SK-N-SH (cell line): ENCODE measurements at regions not wholly inside any gene's neighbourhood (a gene's known extent, or its start where the extent isn't known, plus 50 kb on each side); places are given as distances from the start of the nearest gene placed in this dataset.

Experiments used
- CTCF ChIA-PET: fragments of 300-600, 350-600 bp; formaldehyde crosslinking; extraction: SDS; loops from one replicate; lab custom pipeline; 2021; lab: Yijun Ruan, JAX
- POLR2A ChIA-PET: fragments of 350-600 bp; sonication (Branson Sonifier 250); formaldehyde crosslinking; extraction: SDS; loops from one replicate; lab custom pipeline; 2020; ENCODE audit warnings: antibody characterized with exemption, inconsistent platforms; lab: Yijun Ruan, JAX
- DNase-seq: peaks from one replicate; pipeline ENCODE4 v3.0.0; 2012
- H2AFZ ChIP-seq: fragments of 200-600 bp; sonication (generic); 2 replicates; pipeline ENCODE4 v1.8.1; 2016; ENCODE audit warnings: antibody characterized with exemption, mild to moderate bottlenecking, low read depth
- H3F3A ChIP-seq: fragments of 200-600 bp; sonication (generic); replicated peaks from 2 replicates; pipeline ENCODE3; 2016; ENCODE audit warnings: antibody characterized with exemption, mild to moderate bottlenecking; ENCODE audit not compliant: insufficient read depth
- H3K27ac ChIP-seq, 2 experiments: fragments of 200-500 bp in 1 of 2; fragments of 200-600 bp in 1 of 2; sonication (Bioruptor generic) in 1 of 2; sonication (generic), shearing (Covaris generic) in 1 of 2; 2 replicates each; pipeline versions ENCODE4 v1.5.1 to v1.6.1; 2014 to 2016; ENCODE audit warnings: low read depth in 2 of 2, inconsistent platforms in 1 of 2, low read length in 1 of 2, mild to moderate bottlenecking in 1 of 2, mixed read lengths in 1 of 2
- H3K27me3 ChIP-seq: fragments of 200-600 bp; sonication (generic), shearing (Covaris generic); 2 replicates; pipeline ENCODE4 v1.6.1; 2016; ENCODE audit warnings: mixed run types; ENCODE audit not compliant: insufficient read depth
- H3K36me3 ChIP-seq, 2 experiments: fragments of 200-500 bp in 1 of 2; fragments of 200-600 bp in 1 of 2; sonication (Bioruptor generic) in 1 of 2; sonication (generic) in 1 of 2; replicated peaks in 1 of 2; 2 replicates each; pipeline versions ENCODE3 to v1.5.1; 2014 to 2016; ENCODE audit warnings: low read length in 1 of 2, mild to moderate bottlenecking in 1 of 2; ENCODE audit not compliant: insufficient read depth in 2 of 2, control insufficient read depth in 1 of 2
- H3K4me1 ChIP-seq, 2 experiments: fragments of 200-500 bp in 1 of 2; fragments of 200-600 bp in 1 of 2; sonication (Bioruptor generic) in 1 of 2; sonication (generic), shearing (Covaris generic) in 1 of 2; 2 replicates each; pipeline versions ENCODE4 v1.5.1 to v1.6.1; 2014 to 2016; ENCODE audit warnings: low read depth in 1 of 2, low read length in 1 of 2, mixed run types in 1 of 2; ENCODE audit not compliant: insufficient read depth in 2 of 2, control insufficient read depth in 1 of 2
- H3K4me2 ChIP-seq: fragments of 200-600 bp; sonication (generic), shearing (Covaris generic); 2 replicates; pipeline ENCODE4 v1.6.1; 2017; ENCODE audit warnings: mixed run types
- H3K4me3 ChIP-seq, 2 experiments: fragments of 200-500 bp in 1 of 2; fragments of 200-600 bp in 1 of 2; sonication (Bioruptor generic) in 1 of 2; sonication (generic), shearing (Covaris generic) in 1 of 2; 2 replicates each; pipeline versions ENCODE4 v1.5.1 to v1.8.1; 2014 to 2016; ENCODE audit warnings: low read depth in 2 of 2, inconsistent platforms in 1 of 2, low read length in 1 of 2, mild to moderate bottlenecking in 1 of 2, mixed read lengths in 1 of 2, moderate library complexity in 1 of 2
- H3K79me2 ChIP-seq: fragments of 200-600 bp; sonication (generic); 2 replicates; pipeline ENCODE4 v1.8.1; 2017; ENCODE audit warnings: mild to moderate bottlenecking; ENCODE audit not compliant: insufficient read depth
- H3K9ac ChIP-seq: fragments of 200-600 bp; sonication (generic); 2 replicates; pipeline ENCODE4 v1.6.1; 2017; ENCODE audit warnings: mixed run types
- H3K9me2 ChIP-seq: fragments of 200-600 bp; sonication (generic); 2 replicates; pipeline ENCODE4 v1.6.1; 2017; ENCODE audit warnings: mixed run types
- H3K9me3 ChIP-seq: fragments of 200-600 bp; sonication (generic); 2 replicates; pipeline ENCODE4 v1.6.1; 2017; ENCODE audit warnings: mixed run types, mild to moderate bottlenecking, moderate library complexity
- H4K20me1 ChIP-seq: fragments of 200-600 bp; sonication (generic); 2 replicates; pipeline ENCODE4 v1.6.1; 2017; ENCODE audit warnings: mild to moderate bottlenecking, mixed run types; ENCODE audit not compliant: insufficient read depth
- CHD2 ChIP-seq: fragments of 150-350 bp; IDR thresholded peaks from 2 replicates; pipeline ENCODE4 v1.6.1; 2018; ENCODE audit warnings: low read length; ENCODE audit not compliant: partially characterized antibody
- CTCF ChIP-seq: fragments of 200-600 bp; sonication (generic); IDR thresholded peaks from 2 replicates; pipeline ENCODE4 v1.6.1; 2017; ENCODE audit warnings: antibody characterized with exemption, mild to moderate bottlenecking, moderate library complexity
- ELF1 ChIP-seq: IDR thresholded peaks from 2 replicates; pipeline ENCODE4 v1.4.0; 2012
- EP300 ChIP-seq, 2 experiments: IDR thresholded peaks; 2 replicates each; pipeline versions ENCODE4 v1.4.0 to v1.6.1; 2012; ENCODE audit warnings: borderline replicate concordance in 1 of 2, low read depth in 1 of 2, low read length in 1 of 2
- FOSL2 ChIP-seq: IDR thresholded peaks from 2 replicates; pipeline ENCODE4 v1.4.0; 2012; ENCODE audit warnings: low read depth, mild to moderate bottlenecking, moderate library complexity, borderline replicate concordance
- GATA2 ChIP-seq: sonication (generic); formaldehyde crosslinking; IDR thresholded peaks from 2 replicates; pipeline ENCODE4 v1.5.0; 2020; ENCODE audit warnings: mild to moderate bottlenecking, missing genetic modification reagents
- MAX ChIP-seq: IDR thresholded peaks from 2 replicates; pipeline ENCODE4 v1.4.0; 2012; ENCODE audit warnings: low read depth
- MEF2A ChIP-seq: IDR thresholded peaks from 2 replicates; pipeline ENCODE4 v1.4.0; 2012; ENCODE audit warnings: low read depth, borderline replicate concordance
- NRF1 ChIP-seq: IDR thresholded peaks from 2 replicates; pipeline ENCODE4 v1.6.1; 2012; ENCODE audit warnings: low read depth, mild to moderate bottlenecking, low read length
- PBX3 ChIP-seq: IDR thresholded peaks from 2 replicates; pipeline ENCODE4; 2012
- RCOR1 ChIP-seq: fragments of 150-350 bp; IDR thresholded peaks from 2 replicates; pipeline ENCODE4 v1.6.1; 2017; ENCODE audit warnings: antibody characterized with exemption, low read length
- RFX5 ChIP-seq: IDR thresholded peaks from 2 replicates; pipeline ENCODE4 v1.6.1; 2012; ENCODE audit warnings: mild to moderate bottlenecking, improper control_type of control experiment, low read length
- SMC3 ChIP-seq: IDR thresholded peaks from 2 replicates; pipeline ENCODE4 v1.6.1; 2012; ENCODE audit warnings: low read depth, low read length, improper control_type of control experiment
- TCF12 ChIP-seq: IDR thresholded peaks from 2 replicates; pipeline ENCODE4 v1.4.0; 2012
- TEAD4 ChIP-seq: IDR thresholded peaks from 2 replicates; pipeline ENCODE4 v1.4.0; 2012; ENCODE audit warnings: mild to moderate bottlenecking, borderline replicate concordance; ENCODE audit not compliant: insufficient read depth
- USF2 ChIP-seq: fragments of 150-350 bp; IDR thresholded peaks from 2 replicates; pipeline ENCODE4 v1.6.1; 2017; ENCODE audit warnings: antibody characterized with exemption, low read length, low read depth, borderline replicate concordance
- YY1 ChIP-seq: IDR thresholded peaks from 2 replicates; pipeline ENCODE4 v1.4.0; 2012; ENCODE audit warnings: low read depth, mild to moderate bottlenecking
- ZBTB33 ChIP-seq: IDR thresholded peaks from 2 replicates; pipeline ENCODE4 v1.4.0; 2012; ENCODE audit warnings: low read depth, borderline replicate concordance
- WGBS: methylation state at CpG from one replicate; pipeline ENCODE4 v1.1.6; 2017; ENCODE audit warnings: low lambda C conversion rate; 5-methylcytosine and 5-hydroxymethylcytosine counted together

GRCh38 chrX:123036401-123036800 is 147.7 kb upstream of the GRIA3 start:
- Histone ChIP-seq H3K79me2 (no peaks in the 10 kb centered on the region), H3K36me3 (no peaks in the 10 kb centered on the region), H3K4me2 (no peak overlapping the region), H3K4me3 (no peak overlapping the region), H3K9ac (no peak overlapping the region), H3K27me3 (no peaks in the 10 kb centered on the region), H3K4me1 (no peaks in the 10 kb centered on the region), H2AFZ (no peak overlapping the region), H3K27ac (no peak overlapping the region), H3K9me2 (no peaks in the 10 kb centered on the region), H3F3A (no peaks in the 10 kb centered on the region), H4K20me1 (no peaks in the 10 kb centered on the region), H3K9me3 (no peaks in the 10 kb centered on the region)
- WGBS = 7% methylated on average over 3 of the region's 3 CpGs
- ChIA-PET CTCF (no interaction called here), POLR2A (no interaction called here)
- no peak for TF ChIP-seq ZBTB33
- no peak for TF ChIP-seq PBX3
- TF ChIP-seq ELF1 = no peak
- no peak for TF ChIP-seq USF2
- no peak for TF ChIP-seq TCF12
- no peak for TF ChIP-seq RFX5
- TF ChIP-seq MAX = no peak
- no peak for TF ChIP-seq YY1
- TF ChIP-seq CHD2 = no peak
- TF ChIP-seq NRF1 = no peak
- no peak for TF ChIP-seq RCOR1
- TF ChIP-seq SMC3 = no peak
- no peak for TF ChIP-seq CTCF
- no peak for TF ChIP-seq TEAD4
- TF ChIP-seq FOSL2 = no peak
- TF ChIP-seq GATA2 (CRISPR knock-in tag) = no peak
- no peak for TF ChIP-seq EP300 (IDR thresholded peaks at IDR 0.05; ENCODE audit: borderline replicate concordance in 1 of 2, low read depth in 1 of 2, low read length in 1 of 2)
- no peak for TF ChIP-seq MEF2A
- no peak for DNase-seq
